CD14-positive monocyte (primary cell): ENCODE measurements at regions not wholly inside any gene's neighbourhood (a gene's known extent, or its start where the extent isn't known, plus 50 kb on each side); places are given as distances from the start of the nearest gene placed in this dataset.

ENCODE experiments used
- DNase-seq, 3 donors: peaks; one replicate each; pipeline ENCODE4 v3.0.0-alpha.2; 2011 to 2022
- H2AFZ ChIP-seq: 2 replicates; pipeline ENCODE4 v1.6.0; 2012; ENCODE audit warnings: mild to moderate bottlenecking, low read depth, low read length, inconsistent platforms; ENCODE audit not compliant: insufficient read depth, poor library complexity, severe bottlenecking
- H3K27ac ChIP-seq, 2 donors: 1 replicate in 1 of 2; 2 replicates in 1 of 2; pipeline ENCODE4 v1.5.1; 2012 to 2013; ENCODE audit warnings: low read length in 2 of 2, control low read depth in 1 of 2, inconsistent platforms in 1 of 2, low read depth in 1 of 2, mild to moderate bottlenecking in 1 of 2
- H3K27me3 ChIP-seq, 2 donors: one replicate each; pipeline versions ENCODE4 v1.6.0 to v1.6.1; 2011 to 2013; ENCODE audit warnings: low read length in 2 of 2; ENCODE audit not compliant: control insufficient read depth in 2 of 2, insufficient read depth in 2 of 2
- H3K36me3 ChIP-seq, 2 donors: replicated peaks in 1 of 2; 1 replicate in 1 of 2; 2 replicates in 1 of 2; pipeline versions ENCODE4 v1.5.1 to v1.6.1; 2012 to 2013; ENCODE audit warnings: low read length in 2 of 2, control low read depth in 1 of 2, inconsistent platforms in 1 of 2, mild to moderate bottlenecking in 1 of 2; ENCODE audit not compliant: insufficient read depth in 2 of 2, control insufficient read depth in 1 of 2
- H3K4me1 ChIP-seq, 2 donors: 1 replicate in 1 of 2; 2 replicates in 1 of 2; pipeline versions ENCODE4 v1.5.1 to v1.6.1; 2012 to 2013; ENCODE audit warnings: low read length in 2 of 2, control low read depth in 1 of 2, inconsistent platforms in 1 of 2, mild to moderate bottlenecking in 1 of 2, moderate library complexity in 1 of 2; ENCODE audit not compliant: insufficient read depth in 2 of 2, control insufficient read depth in 1 of 2
- H3K4me2 ChIP-seq: replicated peaks from 2 replicates; pipeline ENCODE3; 2012; ENCODE audit warnings: low read length, moderate library complexity, mild to moderate bottlenecking; ENCODE audit not compliant: poor library complexity, severe bottlenecking; ENCODE audit errors: extremely low read depth
- H3K4me3 ChIP-seq, 3 experiments: fragments of 200-600 bp in 1 of 3; sonication (generic) in 1 of 3; replicated peaks in 1 of 3; 1 replicate in 2 of 3; 2 replicates in 1 of 3; pipeline ENCODE4 v1.5.1; 2011 to 2013; ENCODE audit warnings: low read length in 3 of 3, mild to moderate bottlenecking in 3 of 3, control low read depth in 2 of 3, low read depth in 2 of 3, inconsistent platforms in 1 of 3, moderate library complexity in 1 of 3
- H3K79me2 ChIP-seq: 2 replicates; pipeline ENCODE4 v1.6.0; 2012; ENCODE audit warnings: mild to moderate bottlenecking, control low read depth, inconsistent platforms, low read length, moderate library complexity; ENCODE audit not compliant: insufficient read depth
- H3K9ac ChIP-seq: 2 replicates; pipeline ENCODE4 v1.6.0; 2017; ENCODE audit warnings: low read length, mild to moderate bottlenecking; ENCODE audit not compliant: insufficient read depth, poor library complexity, severe bottlenecking
- H3K9me3 ChIP-seq, 2 donors: replicated peaks in 1 of 2; 1 replicate in 1 of 2; 2 replicates in 1 of 2; pipeline versions ENCODE4 v1.5.1 to v1.6.1; 2012 to 2013; ENCODE audit warnings: low read length in 2 of 2, control low read depth in 1 of 2; ENCODE audit not compliant: control insufficient read depth in 1 of 2, insufficient read depth in 1 of 2
- H4K20me1 ChIP-seq: 2 replicates; pipeline ENCODE4 v1.6.0; 2012; ENCODE audit warnings: mild to moderate bottlenecking, low read length, control low read depth, moderate library complexity; ENCODE audit not compliant: insufficient read depth
- H3K27ac Mint-ChIP-seq, 7 donors: one replicate each; pipeline ENCODE4 v1.8.0; 2020; ENCODE audit warnings: mild to moderate bottlenecking in 7 of 7, mixed read lengths in 7 of 7, moderate library complexity in 6 of 7, inconsistent platforms in 2 of 7
- H3K27me3 Mint-ChIP-seq, 3 donors: one replicate each; pipeline ENCODE4 v1.8.0; 2021 to 2022; ENCODE audit warnings: low read depth in 3 of 3, mild to moderate bottlenecking in 3 of 3, mixed read lengths in 3 of 3, moderate library complexity in 3 of 3, inconsistent platforms in 1 of 3
- H3K36me3 Mint-ChIP-seq, 2 donors: one replicate each; pipeline ENCODE4 v1.8.0; 2020; ENCODE audit warnings: mixed read lengths in 2 of 2, inconsistent platforms in 1 of 2, mild to moderate bottlenecking in 1 of 2
- H3K4me1 Mint-ChIP-seq: one replicate; pipeline ENCODE4 v1.8.0; 2020; ENCODE audit warnings: mild to moderate bottlenecking, mixed read lengths
- H3K4me3 Mint-ChIP-seq, 2 donors: one replicate each; pipeline ENCODE4 v1.8.0; 2020; ENCODE audit warnings: mild to moderate bottlenecking in 2 of 2, mixed read lengths in 2 of 2, moderate library complexity in 1 of 2
- H3K9me3 Mint-ChIP-seq, 7 donors: one replicate each; pipeline ENCODE4 v1.8.0; 2020 to 2022; ENCODE audit warnings: mixed read lengths in 7 of 7, mild to moderate bottlenecking in 6 of 7, moderate library complexity in 6 of 7, inconsistent platforms in 2 of 7
- CTCF ChIP-seq: fragments of 200-600 bp; IDR thresholded peaks from one replicate; pipeline ENCODE4 v1.8.0; 2022; ENCODE audit warnings: antibody characterized with exemption, mild to moderate bottlenecking
- WGBS: methylation state at CpG from one replicate; pipeline ENCODE4 v1.1.5; 2013; ENCODE audit warnings: missing lambda C conversion rate; ENCODE audit not compliant: insufficient coverage; 5-methylcytosine and 5-hydroxymethylcytosine counted together
- intact Hi-C, 2 donors: fragments of 100-400 bp; cut with micrococcal nuclease; formaldehyde crosslinking; loops; one replicate each; pipeline versions ENCODE4 v1.15.0 to v1.15.1; 2023

GRCh38 chr18:39636931-39637330 is 2071.3 kb upstream of the CELF4 start:
- DNase-seq = no peak
- H4K20me1 ChIP-seq = no peaks in the 10 kb centered on the region
- H3K4me2 ChIP-seq = no peak overlapping the region
- H3K36me3 ChIP-seq = no peaks in the 10 kb centered on the region
- H3K9me3 ChIP-seq = no peaks in the 10 kb centered on the region
- no peaks in the 10 kb centered on the region for H3K27me3 Mint-ChIP-seq
- H3K4me3 ChIP-seq = no peak overlapping the region
- H3K36me3 Mint-ChIP-seq = no peaks in the 10 kb centered on the region
- intact Hi-C loops = no loop called here
- H3K4me1 ChIP-seq = no peaks in the 10 kb centered on the region
- H3K27ac ChIP-seq = no peak overlapping the region
- no peaks in the 10 kb centered on the region for H3K4me1 Mint-ChIP-seq
- no peak overlapping the region for H3K9ac ChIP-seq
- H3K79me2 ChIP-seq = no peaks in the 10 kb centered on the region
- H3K27me3 ChIP-seq = no peaks in the 10 kb centered on the region
- no peak for TF ChIP-seq CTCF
- H3K9me3 Mint-ChIP-seq = peaks cover 0 to 7% (median 2%) of the 10 kb centered on the region in 7 donors
- no CpG with 5 or more reads among the region's 1 CpG for WGBS
- H3K4me3 Mint-ChIP-seq = no peak overlapping the region
- H3K27ac Mint-ChIP-seq = no peak overlapping the region
- no peak overlapping the region for H2AFZ ChIP-seq

- Mint-ChIP-seq H3K36me3 (no peaks in the 10 kb centered on the region), H3K4me3 (no peak overlapping the region), H3K27ac (no peak overlapping the region), H3K27me3 (no peaks in the 10 kb centered on the region), H3K4me1 (no peaks in the 10 kb centered on the region), H3K9me3 (peaks cover 0 to 4% (median 0%) of the 10 kb centered on the region in 7 donors)
- no peak overlapping the region for H3K4me3 ChIP-seq
- DNase-seq = no peak
- H3K36me3 ChIP-seq = no peaks in the 10 kb centered on the region
- H3K4me2 ChIP-seq = no peak overlapping the region
- intact Hi-C loops = no loop called here
- no peak overlapping the region for H3K27ac ChIP-seq
- H2AFZ ChIP-seq = no peak overlapping the region
- H3K9me3 ChIP-seq = no peaks in the 10 kb centered on the region
- H3K27me3 ChIP-seq = no peaks in the 10 kb centered on the region
- no peak for TF ChIP-seq CTCF
- H4K20me1 ChIP-seq = no peaks in the 10 kb centered on the region
- no peak overlapping the region for H3K9ac ChIP-seq
- no peaks in the 10 kb centered on the region for H3K79me2 ChIP-seq
- no peaks in the 10 kb centered on the region for H3K4me1 ChIP-seq
These were observed 2070.4 kb upstream of the CELF4 start for GRCh38 chr18:39635966-39636365.
